H1 (cell line): ENCODE measurements at regions not wholly inside any gene's neighbourhood (a gene's known extent, or its start where the extent isn't known, plus 50 kb on each side); places are given as distances from the start of the nearest gene placed in this dataset.

Source experiments
- CHD1 ChIP-seq: IDR thresholded peaks from 2 replicates; pipeline ENCODE4 v1.6.1; 2012; ENCODE audit warnings: low read depth, low read length, improper control_type of control experiment
- CREB1 ChIP-seq: IDR thresholded peaks from 2 replicates; pipeline ENCODE4 v1.6.1; 2012; ENCODE audit warnings: inconsistent platforms
- CTCF ChIP-seq, 3 experiments: IDR thresholded peaks; 1 replicate in 2 of 3; 2 replicates in 1 of 3; pipeline versions ENCODE4 v1.5.1 to v1.6.1; 2011; ENCODE audit warnings: low read length in 3 of 3, mild to moderate bottlenecking in 3 of 3, inconsistent platforms in 2 of 3, low read depth in 1 of 3, moderate library complexity in 1 of 3; ENCODE audit not compliant: insufficient read depth in 1 of 3; ENCODE audit errors: control extremely low read depth in 1 of 3
- JUN ChIP-seq: IDR thresholded peaks from 2 replicates; pipeline ENCODE4 v1.6.1; 2011; ENCODE audit warnings: low read depth, mild to moderate bottlenecking, improper control_type of control experiment, low read length
- RAD21 ChIP-seq, 2 experiments: IDR thresholded peaks in 1 of 2; conservative IDR thresholded peaks in 1 of 2; 2 replicates each; pipeline ENCODE4 v1.6.1; 2011; ENCODE audit warnings: low read depth in 2 of 2, low read length in 2 of 2, improper control_type of control experiment in 1 of 2, inconsistent platforms in 1 of 2, mild to moderate bottlenecking in 1 of 2, moderate library complexity in 1 of 2
- TBP ChIP-seq: IDR thresholded peaks from 2 replicates; pipeline ENCODE4 v1.6.1; 2011; ENCODE audit warnings: low read depth, low read length, improper control_type of control experiment

DNA sequence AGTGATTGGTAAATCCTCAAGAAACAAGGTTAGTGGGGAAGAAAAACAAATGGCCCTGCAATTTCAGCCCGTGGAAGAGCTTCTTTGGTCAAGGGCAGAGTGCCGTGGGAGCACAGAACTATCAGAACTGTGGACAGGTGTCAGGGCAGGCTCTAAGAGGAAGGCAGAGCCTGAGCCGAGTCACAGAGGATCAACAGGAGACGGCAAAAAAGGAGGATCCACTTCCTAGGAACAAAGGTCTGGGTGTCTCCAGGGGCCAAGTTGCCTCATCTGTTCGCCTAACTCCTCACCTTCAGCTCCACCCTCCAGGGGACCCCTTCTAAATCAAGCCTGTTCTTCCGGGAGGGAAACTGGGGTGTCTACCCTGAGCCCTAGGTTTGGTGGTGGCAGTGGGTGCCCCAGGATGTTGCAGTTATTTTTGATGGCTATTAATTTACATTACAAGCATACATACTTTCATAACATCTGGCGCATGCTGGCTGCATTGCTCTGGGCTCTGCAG lies 88.0 kb downstream of the FEM1C start:
- TF ChIP-seq CTCF (IDR thresholded peaks at IDR 0.05; ENCODE audit: control extremely low read depth in 1 of 3, insufficient read depth in 1 of 3, low read depth in 1 of 3, low read length in 3 of 3), result no peak
- TF ChIP-seq RAD21 (IDR thresholded peaks at IDR 0.05 in 1 of 2, conservative IDR thresholded peaks at IDR 0.05 in 1 of 2; ENCODE audit: low read depth in 2 of 2, low read length in 2 of 2), result no peak
- no peak for TF ChIP-seq CHD1
- TF ChIP-seq JUN, result no peak
- TF ChIP-seq CREB1, result no peak
- no peak for TF ChIP-seq TBP
